ENCODE measurements at regions not wholly inside any gene's neighbourhood (a gene's known extent, or its start where the extent isn't known, plus 50 kb on each side); places are given as distances from the start of the nearest gene placed in this dataset.

GRCh38 chr9:28378231-28378630 is 805.0 kb upstream of the C9orf72 start:
- Histone ChIP-seq H3K27me3 (no peaks in the 10 kb centered on the region), H3K4me2 (no peak overlapping the region), H3K9ac (no peak overlapping the region), H3K4me3 (no peak overlapping the region), H3K4me1 (no peaks in the 10 kb centered on the region), H3K27ac (no peak overlapping the region), H3K79me2 (ENCODE audit: low read depth) (no peaks in the 10 kb centered on the region), H3F3A (ENCODE audit: low read depth) (no peaks in the 10 kb centered on the region), H2AFZ (replicated peaks) (no peak overlapping the region), H4K20me1 (ENCODE audit: low read depth) (no peaks in the 10 kb centered on the region), H3K36me3 (no peaks in the 10 kb centered on the region), H3K9me3 (ENCODE audit: low read depth) (no peaks in the 10 kb centered on the region)
- DNase-seq (ENCODE audit: low spot score): no peak
- Mint-ChIP-seq H3K27ac (no peak overlapping the region), H3K36me3 (no peaks in the 10 kb centered on the region), H3K27me3 (ENCODE audit: insufficient read depth, low read depth) (no peaks in the 10 kb centered on the region), H3K4me1 (no peaks in the 10 kb centered on the region), H3K4me3 (no peak overlapping the region), H3K9me3 (no peaks in the 10 kb centered on the region)
- no peak for TF ChIP-seq EZH2phosphoT487 (IDR thresholded peaks at IDR 0.05)
- no peak for TF ChIP-seq EZH2 (IDR thresholded peaks at IDR 0.05)
- TF ChIP-seq CTCF (IDR thresholded peaks at IDR 0.05): no peak

GRCh38 chr9:28379082-28379481 is 805.8 kb upstream of the C9orf72 start:
- H3K27me3 ChIP-seq: no peaks in the 10 kb centered on the region
- no peak overlapping the region for H3K4me2 ChIP-seq
- H3K27me3 Mint-ChIP-seq (ENCODE audit: insufficient read depth, low read depth): no peaks in the 10 kb centered on the region
- no peak overlapping the region for H2AFZ ChIP-seq (replicated peaks)
- no peaks in the 10 kb centered on the region for H3K4me1 ChIP-seq
- H3K9ac ChIP-seq: no peak overlapping the region
- no peaks in the 10 kb centered on the region for H3K4me1 Mint-ChIP-seq
- no peaks in the 10 kb centered on the region for H3K79me2 ChIP-seq (ENCODE audit: low read depth)
- no peak for TF ChIP-seq EZH2 (IDR thresholded peaks at IDR 0.05)
- H3K36me3 Mint-ChIP-seq: no peaks in the 10 kb centered on the region
- no peaks in the 10 kb centered on the region for H3K9me3 Mint-ChIP-seq
- H3K27ac Mint-ChIP-seq: no peak overlapping the region
- H3K4me3 ChIP-seq: no peak overlapping the region
- H3K4me3 Mint-ChIP-seq: no peak overlapping the region
- H3F3A ChIP-seq (ENCODE audit: low read depth): no peaks in the 10 kb centered on the region
- no peak for DNase-seq (ENCODE audit: low spot score)
- H4K20me1 ChIP-seq (ENCODE audit: low read depth): no peaks in the 10 kb centered on the region
- no peak overlapping the region for H3K27ac ChIP-seq
- H3K36me3 ChIP-seq: no peaks in the 10 kb centered on the region
- H3K9me3 ChIP-seq (ENCODE audit: low read depth): no peaks in the 10 kb centered on the region

- H3K4me1 Mint-ChIP-seq: no peaks in the 10 kb centered on the region
- no peaks in the 10 kb centered on the region for H3K36me3 Mint-ChIP-seq
- no peak for DNase-seq (ENCODE audit: low spot score)
Observed at GRCh38 chr9:28389411-28389810, 816.1 kb upstream of the C9orf72 start.

GRCh38 chr9:28394774-28395173 is 821.5 kb upstream of the C9orf72 start:
- Mint-ChIP-seq H3K9me3 (no peaks in the 10 kb centered on the region), H3K4me1 (no peaks in the 10 kb centered on the region), H3K36me3 (no peaks in the 10 kb centered on the region), H3K27ac (no peak overlapping the region), H3K4me3 (no peak overlapping the region), H3K27me3 (ENCODE audit: insufficient read depth, low read depth) (no peaks in the 10 kb centered on the region)
- Histone ChIP-seq H2AFZ (replicated peaks) (no peak overlapping the region), H3K79me2 (ENCODE audit: low read depth) (no peaks in the 10 kb centered on the region), H4K20me1 (ENCODE audit: low read depth) (no peaks in the 10 kb centered on the region), H3K4me3 (no peak overlapping the region), H3K4me1 (no peaks in the 10 kb centered on the region), H3K27ac (no peak overlapping the region), H3F3A (ENCODE audit: low read depth) (no peaks in the 10 kb centered on the region), H3K4me2 (no peak overlapping the region), H3K36me3 (no peaks in the 10 kb centered on the region), H3K27me3 (no peaks in the 10 kb centered on the region), H3K9me3 (ENCODE audit: low read depth) (no peaks in the 10 kb centered on the region), H3K9ac (no peak overlapping the region)
- no peak for DNase-seq (ENCODE audit: low spot score)
- TF ChIP-seq CTCF (IDR thresholded peaks at IDR 0.05): no peak
- no peak for TF ChIP-seq EZH2 (IDR thresholded peaks at IDR 0.05)
- TF ChIP-seq EZH2phosphoT487 (IDR thresholded peaks at IDR 0.05): no peak

More at GRCh38 chr9:28389411-28389810, 816.1 kb upstream of the C9orf72 start:
- H3K36me3 ChIP-seq: no peaks in the 10 kb centered on the region
- peaks cover 7% of the 10 kb centered on the region for H3K9me3 Mint-ChIP-seq
- no peak overlapping the region for H3K27ac ChIP-seq
- no peaks in the 10 kb centered on the region for H3F3A ChIP-seq (ENCODE audit: low read depth)
- no peak overlapping the region for H3K27ac Mint-ChIP-seq
- no peaks in the 10 kb centered on the region for H3K9me3 ChIP-seq (ENCODE audit: low read depth)
- H3K27me3 Mint-ChIP-seq (ENCODE audit: insufficient read depth, low read depth): no peaks in the 10 kb centered on the region
- H3K4me2 ChIP-seq: no peak overlapping the region
- H3K4me1 ChIP-seq: no peaks in the 10 kb centered on the region
- no peaks in the 10 kb centered on the region for H3K79me2 ChIP-seq (ENCODE audit: low read depth)
- H3K9ac ChIP-seq: no peak overlapping the region
- H4K20me1 ChIP-seq (ENCODE audit: low read depth): no peaks in the 10 kb centered on the region
- no peak overlapping the region for H3K4me3 Mint-ChIP-seq
- H2AFZ ChIP-seq (replicated peaks): no peak overlapping the region
- H3K27me3 ChIP-seq: no peaks in the 10 kb centered on the region
- H3K4me3 ChIP-seq: no peak overlapping the region
- TF ChIP-seq CTCF (IDR thresholded peaks at IDR 0.05) (no peak), EZH2 (IDR thresholded peaks at IDR 0.05) (no peak), EZH2phosphoT487 (IDR thresholded peaks at IDR 0.05) (no peak)

Measured in neural progenitor cell (in vitro differentiated cells).